Prostate gland (tissue), 2 donors: ENCODE measurements at regions not wholly inside any gene's neighbourhood (a gene's known extent, or its start where the extent isn't known, plus 50 kb on each side); places are given as distances from the start of the nearest gene placed in this dataset.

Experiments used
- CTCF ChIP-seq, 4 experiments: fragments of 200-600 bp in 2 of 4; fragments of 450-650 bp in 2 of 4; sonication (generic) in 2 of 4; IDR thresholded peaks; 1 replicate in 3 of 4; 2 replicates in 1 of 4; pipeline ENCODE4 v1.5.1; 2016 to 2019; ENCODE audit warnings: antibody characterized with exemption in 4 of 4, mild to moderate bottlenecking in 2 of 4, moderate library complexity in 2 of 4
- POLR2A ChIP-seq: fragments of 450-650 bp; IDR thresholded peaks from one replicate; pipeline ENCODE4 v1.6.1; 2016; ENCODE audit warnings: antibody characterized with exemption, mild to moderate bottlenecking
- POLR2AphosphoS5 ChIP-seq: sonication (generic); formaldehyde crosslinking; IDR thresholded peaks from one replicate; pipeline ENCODE4 v1.6.1; 2017; ENCODE audit warnings: antibody characterized with exemption

GRCh38 chr3:73326396-73326795 is 264.9 kb downstream of the EBLN2 start:
- TF ChIP-seq CTCF (IDR thresholded peaks at IDR 0.05) (no peak), POLR2A (no peak), POLR2AphosphoS5 (no peak)
